A549 (cell line): ENCODE measurements at regions not wholly inside any gene's neighbourhood (a gene's known extent, or its start where the extent isn't known, plus 50 kb on each side); places are given as distances from the start of the nearest gene placed in this dataset.

Experiments
- TF ChIP-seq, protein P1 (sequence below): IDR thresholded peaks from 2 replicates; pipeline ENCODE4 v1.6.1; 2012
- TF ChIP-seq, protein P2 (sequence below): fragments of >200 bp; sonication (Bioruptor Twin); formaldehyde crosslinking; IDR thresholded peaks from 3 replicates; pipeline ENCODE4 v1.5.1; 2016

DNA sequence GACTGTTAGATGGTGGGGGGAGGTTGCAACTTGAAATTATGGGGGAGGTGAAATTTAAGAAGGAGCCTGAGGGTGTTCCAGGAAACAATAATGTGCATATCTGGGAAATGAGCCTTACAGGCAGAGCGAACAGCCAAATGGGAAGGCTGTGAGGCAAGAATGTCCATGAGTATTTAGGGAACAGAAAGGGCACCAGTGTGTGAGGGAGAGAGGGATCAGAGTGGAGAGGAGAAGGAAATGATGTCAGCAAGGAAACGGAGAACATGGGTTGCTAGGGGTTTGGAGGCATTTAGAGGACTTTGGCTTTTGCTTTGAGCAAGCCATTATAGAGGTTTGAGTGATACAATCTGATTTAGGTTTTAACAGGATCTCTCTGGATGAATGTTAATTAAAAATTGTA lies 285.4 kb downstream of the TLE4 start:
- TF ChIP-seq, protein P1, sequence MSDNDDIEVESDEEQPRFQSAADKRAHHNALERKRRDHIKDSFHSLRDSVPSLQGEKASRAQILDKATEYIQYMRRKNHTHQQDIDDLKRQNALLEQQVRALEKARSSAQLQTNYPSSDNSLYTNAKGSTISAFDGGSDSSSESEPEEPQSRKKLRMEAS = no peak
- TF ChIP-seq, protein P2, sequence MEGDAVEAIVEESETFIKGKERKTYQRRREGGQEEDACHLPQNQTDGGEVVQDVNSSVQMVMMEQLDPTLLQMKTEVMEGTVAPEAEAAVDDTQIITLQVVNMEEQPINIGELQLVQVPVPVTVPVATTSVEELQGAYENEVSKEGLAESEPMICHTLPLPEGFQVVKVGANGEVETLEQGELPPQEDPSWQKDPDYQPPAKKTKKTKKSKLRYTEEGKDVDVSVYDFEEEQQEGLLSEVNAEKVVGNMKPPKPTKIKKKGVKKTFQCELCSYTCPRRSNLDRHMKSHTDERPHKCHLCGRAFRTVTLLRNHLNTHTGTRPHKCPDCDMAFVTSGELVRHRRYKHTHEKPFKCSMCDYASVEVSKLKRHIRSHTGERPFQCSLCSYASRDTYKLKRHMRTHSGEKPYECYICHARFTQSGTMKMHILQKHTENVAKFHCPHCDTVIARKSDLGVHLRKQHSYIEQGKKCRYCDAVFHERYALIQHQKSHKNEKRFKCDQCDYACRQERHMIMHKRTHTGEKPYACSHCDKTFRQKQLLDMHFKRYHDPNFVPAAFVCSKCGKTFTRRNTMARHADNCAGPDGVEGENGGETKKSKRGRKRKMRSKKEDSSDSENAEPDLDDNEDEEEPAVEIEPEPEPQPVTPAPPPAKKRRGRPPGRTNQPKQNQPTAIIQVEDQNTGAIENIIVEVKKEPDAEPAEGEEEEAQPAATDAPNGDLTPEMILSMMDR = no peak
